IMR-90 (cell line): ENCODE measurements at regions not wholly inside any gene's neighbourhood (a gene's known extent, or its start where the extent isn't known, plus 50 kb on each side); places are given as distances from the start of the nearest gene placed in this dataset.

ENCODE experiments used
- BHLHE40 ChIP-seq: fragments of 150-350 bp; IDR thresholded peaks from 2 replicates; pipeline ENCODE4 v1.6.1; 2016; ENCODE audit warnings: mild to moderate bottlenecking, low read depth, low read length
- MXI1 ChIP-seq: IDR thresholded peaks from 2 replicates; pipeline ENCODE4 v1.6.1; 2012; ENCODE audit warnings: low read depth, mild to moderate bottlenecking, low read length, moderate library complexity, borderline replicate concordance
- POLR2A ChIP-seq: IDR thresholded peaks from 2 replicates; pipeline ENCODE4 v1.6.1; 2012; ENCODE audit warnings: mild to moderate bottlenecking, low read depth, low read length
- RAD21 ChIP-seq: IDR thresholded peaks from 2 replicates; pipeline ENCODE4 v1.6.1; 2012; ENCODE audit warnings: low read length, improper control_type of control experiment
- RCOR1 ChIP-seq: IDR thresholded peaks from 2 replicates; pipeline ENCODE4 v1.6.1; 2012; ENCODE audit warnings: mild to moderate bottlenecking, low read length, improper control_type of control experiment; ENCODE audit not compliant: insufficient replicate concordance
- RFX5 ChIP-seq: IDR thresholded peaks from 2 replicates; pipeline ENCODE4 v1.8.0; 2012; ENCODE audit warnings: low read depth, mild to moderate bottlenecking, low read length, moderate library complexity
- SMC3 ChIP-seq: fragments of 150-350 bp; IDR thresholded peaks from 2 replicates; pipeline ENCODE4 v1.6.1; 2016; ENCODE audit warnings: low read depth, mild to moderate bottlenecking, antibody characterized with exemption, low read length, moderate library complexity
- TF ChIP-seq, protein P1 (sequence below): conservative IDR thresholded peaks from 2 replicates; pipeline ENCODE4 v1.5.1; 2012; ENCODE audit warnings: mild to moderate bottlenecking, low read depth, low read length, improper control_type of control experiment
- TF ChIP-seq, protein P2 (sequence below): fragments of 150-350 bp; IDR thresholded peaks from 2 replicates; pipeline ENCODE4 v1.6.1; 2016; ENCODE audit warnings: low read depth, mild to moderate bottlenecking, low read length, moderate library complexity, borderline replicate concordance

DNA sequence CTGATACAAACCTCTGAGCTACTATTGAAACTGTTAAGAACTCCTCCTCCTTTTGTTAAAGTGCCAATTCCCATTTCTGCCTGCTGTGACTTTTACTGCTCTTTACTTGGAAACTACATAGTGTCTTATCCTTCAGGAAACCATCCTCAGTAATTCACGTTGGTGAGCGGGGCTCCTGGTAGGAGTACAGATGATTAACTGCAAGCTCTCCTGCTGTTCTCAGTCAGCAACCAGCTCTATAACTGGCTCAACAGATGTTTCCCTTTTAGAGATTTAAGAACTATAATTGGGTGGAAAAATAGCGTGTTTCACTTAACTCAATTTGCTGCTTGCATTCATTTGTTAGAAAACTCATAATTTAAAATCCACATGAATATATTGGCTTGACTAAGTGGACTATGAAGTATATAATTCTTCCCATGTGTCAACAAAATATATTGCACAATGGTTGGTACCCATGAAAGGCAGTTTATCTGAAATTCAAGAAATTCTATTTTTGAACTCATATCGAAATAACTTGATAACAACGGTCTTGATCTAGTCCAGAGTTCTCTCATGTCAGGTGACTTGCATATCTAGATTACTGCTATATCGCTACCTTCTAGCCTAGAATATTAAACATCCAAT is 574.0 kb downstream of the KCNT2 start:
- TF ChIP-seq, protein P1, sequence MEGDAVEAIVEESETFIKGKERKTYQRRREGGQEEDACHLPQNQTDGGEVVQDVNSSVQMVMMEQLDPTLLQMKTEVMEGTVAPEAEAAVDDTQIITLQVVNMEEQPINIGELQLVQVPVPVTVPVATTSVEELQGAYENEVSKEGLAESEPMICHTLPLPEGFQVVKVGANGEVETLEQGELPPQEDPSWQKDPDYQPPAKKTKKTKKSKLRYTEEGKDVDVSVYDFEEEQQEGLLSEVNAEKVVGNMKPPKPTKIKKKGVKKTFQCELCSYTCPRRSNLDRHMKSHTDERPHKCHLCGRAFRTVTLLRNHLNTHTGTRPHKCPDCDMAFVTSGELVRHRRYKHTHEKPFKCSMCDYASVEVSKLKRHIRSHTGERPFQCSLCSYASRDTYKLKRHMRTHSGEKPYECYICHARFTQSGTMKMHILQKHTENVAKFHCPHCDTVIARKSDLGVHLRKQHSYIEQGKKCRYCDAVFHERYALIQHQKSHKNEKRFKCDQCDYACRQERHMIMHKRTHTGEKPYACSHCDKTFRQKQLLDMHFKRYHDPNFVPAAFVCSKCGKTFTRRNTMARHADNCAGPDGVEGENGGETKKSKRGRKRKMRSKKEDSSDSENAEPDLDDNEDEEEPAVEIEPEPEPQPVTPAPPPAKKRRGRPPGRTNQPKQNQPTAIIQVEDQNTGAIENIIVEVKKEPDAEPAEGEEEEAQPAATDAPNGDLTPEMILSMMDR, result no peak
- no peak for TF ChIP-seq POLR2A
- TF ChIP-seq, protein P2, sequence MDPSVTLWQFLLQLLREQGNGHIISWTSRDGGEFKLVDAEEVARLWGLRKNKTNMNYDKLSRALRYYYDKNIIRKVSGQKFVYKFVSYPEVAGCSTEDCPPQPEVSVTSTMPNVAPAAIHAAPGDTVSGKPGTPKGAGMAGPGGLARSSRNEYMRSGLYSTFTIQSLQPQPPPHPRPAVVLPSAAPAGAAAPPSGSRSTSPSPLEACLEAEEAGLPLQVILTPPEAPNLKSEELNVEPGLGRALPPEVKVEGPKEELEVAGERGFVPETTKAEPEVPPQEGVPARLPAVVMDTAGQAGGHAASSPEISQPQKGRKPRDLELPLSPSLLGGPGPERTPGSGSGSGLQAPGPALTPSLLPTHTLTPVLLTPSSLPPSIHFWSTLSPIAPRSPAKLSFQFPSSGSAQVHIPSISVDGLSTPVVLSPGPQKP, result no peak
- no peak for TF ChIP-seq RCOR1
- TF ChIP-seq RFX5, result no peak
- no peak for TF ChIP-seq MXI1
- no peak for TF ChIP-seq BHLHE40
- no peak for TF ChIP-seq RAD21
- no peak for TF ChIP-seq SMC3
